HG02763 (cell line): ENCODE measurements at regions not wholly inside any gene's neighbourhood (a gene's known extent, or its start where the extent isn't known, plus 50 kb on each side); places are given as distances from the start of the nearest gene placed in this dataset.
"Not testable (repeated sequence)": the region's sequence is repeated elsewhere in the genome, so short reads cannot be mapped to it uniquely, and the experiment has no call there.

Experiments
- ATAC-seq: cut with Tn5 transposase; IDR thresholded peaks from one replicate; pipeline ENCODE4 v1.9.1; 2021; ENCODE audit warnings: mild to moderate bottlenecking, moderate library complexity; ENCODE audit not compliant: unreplicated experiment

DNA sequence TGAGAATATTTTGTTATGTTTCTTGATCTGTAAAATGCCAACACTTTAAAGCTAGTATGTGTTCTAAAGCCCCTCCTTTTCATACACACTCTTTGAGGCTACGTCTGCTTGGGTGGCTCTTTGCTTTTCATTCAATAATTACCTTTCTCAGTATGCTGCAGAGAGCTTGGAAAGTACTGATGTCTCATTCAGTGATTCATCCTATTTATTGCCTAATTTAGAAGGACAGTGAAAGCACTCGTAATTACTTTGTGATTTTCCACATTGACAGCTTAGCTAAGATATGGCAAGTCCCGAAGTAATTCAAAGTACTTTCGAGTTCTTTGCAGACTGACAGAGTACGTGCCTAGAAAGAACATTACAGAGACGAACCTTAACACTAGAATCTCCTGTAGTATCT, 57.2 kb downstream of the BMP15 start:
- ATAC-seq: no peak

DNA sequence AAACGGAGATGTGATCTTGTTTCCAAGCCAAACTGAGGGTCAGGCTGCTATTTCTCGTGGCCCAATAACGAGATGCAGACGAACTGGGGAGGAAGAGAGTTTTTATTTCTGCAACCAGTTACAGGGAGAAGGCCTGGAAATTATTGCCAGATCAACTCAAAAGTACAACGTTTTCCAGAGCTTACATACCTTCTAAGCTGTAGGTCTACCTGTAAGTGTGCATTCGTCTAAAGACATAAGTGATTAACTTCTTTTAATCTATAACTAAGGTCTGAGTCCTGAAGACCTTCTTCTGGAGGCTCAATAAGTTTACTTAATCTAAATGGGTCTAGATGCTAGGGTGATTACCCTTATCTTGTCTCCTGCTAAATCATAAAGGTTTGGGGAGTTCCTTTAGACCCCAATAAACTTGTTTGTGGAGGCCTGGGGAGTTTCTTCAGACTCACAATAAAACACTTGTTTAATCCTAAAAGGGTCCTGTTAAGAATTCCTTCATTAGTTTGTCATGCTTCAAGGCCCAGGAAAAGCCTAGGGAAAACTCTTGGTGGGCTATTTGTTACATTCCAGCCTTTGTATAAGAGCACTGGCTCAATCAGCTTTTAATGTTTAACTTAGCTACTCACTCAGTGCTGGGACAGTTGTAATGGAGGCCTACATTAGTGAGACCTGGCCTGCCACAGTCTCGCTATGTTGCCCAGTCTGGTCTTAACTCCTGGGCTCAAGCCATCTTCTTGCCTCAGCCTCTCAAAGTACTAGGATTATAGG, 58.5 kb downstream of the BMP15 start:
- not testable (repeated sequence) for ATAC-seq

- peak; percentile 67 for ATAC-seq
Measured at GRCh38 chrX:50971395-50971794, 60.9 kb downstream of the BMP15 start.

GRCh38 chrX:50973199-50973598, 62.7 kb downstream of the BMP15 start:
- no peak for ATAC-seq

GRCh38 chrX:50978920-50979682, 68.6 kb downstream of the BMP15 start:
- no peak for ATAC-seq

GRCh38 chrX:50980251-50980650, 69.7 kb downstream of the BMP15 start:
- no peak for ATAC-seq

- ATAC-seq: no peak
Measured at GRCh38 chrX:50988649-50989048, 78.1 kb downstream of the BMP15 start.

- ATAC-seq: no peak
Measured at GRCh38 chrX:50996930-50997329, 86.4 kb downstream of the BMP15 start.

DNA sequence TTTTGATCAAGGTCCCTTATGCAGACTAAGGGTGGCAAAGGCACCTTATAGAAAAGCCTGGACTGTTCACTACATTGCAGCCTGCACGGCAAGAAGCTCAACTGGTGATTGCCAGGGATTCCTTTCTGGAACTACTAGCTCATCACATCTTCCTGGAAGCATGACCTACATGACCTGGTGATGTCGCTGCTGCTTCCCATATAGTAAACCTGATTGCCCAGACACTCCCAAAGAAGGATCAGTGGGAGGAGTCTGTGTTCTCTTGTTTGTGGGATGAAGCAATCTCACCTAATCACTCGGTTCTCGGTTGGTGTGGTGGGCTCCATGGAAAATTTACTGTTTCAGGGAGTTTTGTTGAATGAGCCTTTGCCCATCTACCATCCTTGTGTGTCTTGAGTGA, 89.8 kb downstream of the BMP15 start:
- ATAC-seq: not testable (repeated sequence)

DNA sequence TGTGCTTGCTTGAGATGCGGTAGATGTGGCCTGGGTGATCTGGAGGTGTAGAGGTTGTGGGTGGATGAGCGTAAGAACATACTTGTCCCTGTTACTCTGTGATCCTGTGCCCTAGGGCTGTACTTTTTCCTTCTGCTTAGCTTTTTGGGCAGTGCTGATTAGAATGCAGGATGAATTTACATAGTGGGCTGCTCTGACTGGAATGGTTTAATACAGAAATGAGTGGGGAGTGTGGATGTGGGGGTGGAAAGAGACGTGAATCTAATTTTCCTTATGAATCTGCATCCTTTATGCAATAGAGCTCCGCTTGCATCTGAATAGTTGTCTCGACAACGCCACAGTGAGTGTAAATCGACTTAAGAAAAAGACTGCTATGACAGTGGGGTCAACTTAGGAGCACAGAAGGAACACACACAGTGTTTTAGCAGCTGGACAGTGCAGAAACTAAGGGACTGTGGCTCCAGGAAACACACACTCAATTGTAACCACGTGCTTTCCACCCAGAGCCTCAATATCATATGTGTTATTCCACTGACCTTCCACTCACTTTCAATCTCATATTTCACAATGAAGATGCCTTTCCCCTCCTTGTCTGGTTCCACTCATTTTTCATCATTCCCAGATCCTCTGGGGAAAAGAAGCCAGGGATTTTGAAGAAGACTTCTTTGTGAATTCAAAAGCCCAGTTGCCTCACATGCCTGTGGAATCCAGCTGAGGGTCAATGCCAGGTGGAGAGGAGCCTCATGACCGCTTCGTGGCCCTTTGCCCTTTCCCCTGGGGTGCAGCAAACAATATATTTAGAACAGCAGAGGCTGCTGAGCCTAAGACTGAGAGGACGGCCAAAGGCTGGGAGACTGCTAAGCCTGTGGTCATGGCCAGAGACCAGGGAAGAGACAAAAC, 91.4 kb downstream of the BMP15 start:
- ATAC-seq: not testable (repeated sequence)

DNA sequence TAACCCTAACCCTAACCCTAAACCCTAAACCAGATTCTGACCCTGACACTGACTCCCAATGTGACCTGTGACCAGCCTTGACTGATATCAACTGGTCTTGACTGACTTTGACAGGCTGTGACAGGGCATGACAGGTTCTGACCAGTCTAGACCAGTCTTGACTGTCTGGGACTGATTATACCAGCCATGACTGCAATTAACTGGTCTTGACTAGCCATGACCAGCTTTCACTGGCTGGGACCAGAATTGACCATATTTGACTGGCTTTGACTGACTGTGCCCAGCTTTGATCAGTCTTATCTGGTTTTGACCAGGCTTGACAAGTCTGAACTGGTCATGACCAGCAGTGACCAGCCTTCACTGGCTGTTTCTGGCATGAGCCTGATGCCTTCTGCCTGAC, 95.5 kb downstream of the BMP15 start:
- no peak for ATAC-seq

- ATAC-seq: peak; percentile 63
Measured at GRCh38 chrX:51024106-51024696, 113.7 kb downstream of the BMP15 start.

GRCh38 chrX:51026862-51027261, 116.3 kb downstream of the BMP15 start:
- ATAC-seq: no peak

DNA sequence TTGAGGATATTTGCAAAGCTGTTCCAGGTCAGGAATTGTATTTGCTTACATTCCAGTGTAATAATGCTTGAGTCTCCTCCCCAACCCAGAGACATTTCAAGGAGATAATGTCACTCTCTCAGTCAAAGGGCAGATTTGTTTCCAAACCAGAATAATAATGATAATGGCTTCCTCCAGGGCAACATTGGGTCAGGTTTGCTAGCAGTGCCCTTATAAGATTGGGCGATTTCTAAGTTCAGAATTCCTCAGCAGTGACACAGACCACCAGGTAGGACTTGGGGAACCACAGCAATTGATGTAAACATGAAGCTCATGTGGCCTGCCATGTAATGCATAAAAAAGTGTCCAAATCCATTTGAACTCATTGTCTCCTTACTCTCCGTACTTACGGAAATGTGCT, 125.2 kb downstream of the BMP15 start:
- ATAC-seq: no peak

GRCh38 chrX:51047950-51048349, 137.4 kb downstream of the BMP15 start:
- ATAC-seq: no peak

- ATAC-seq: no peak
Measured at GRCh38 chrX:51053741-51054140, 143.2 kb downstream of the BMP15 start.

DNA sequence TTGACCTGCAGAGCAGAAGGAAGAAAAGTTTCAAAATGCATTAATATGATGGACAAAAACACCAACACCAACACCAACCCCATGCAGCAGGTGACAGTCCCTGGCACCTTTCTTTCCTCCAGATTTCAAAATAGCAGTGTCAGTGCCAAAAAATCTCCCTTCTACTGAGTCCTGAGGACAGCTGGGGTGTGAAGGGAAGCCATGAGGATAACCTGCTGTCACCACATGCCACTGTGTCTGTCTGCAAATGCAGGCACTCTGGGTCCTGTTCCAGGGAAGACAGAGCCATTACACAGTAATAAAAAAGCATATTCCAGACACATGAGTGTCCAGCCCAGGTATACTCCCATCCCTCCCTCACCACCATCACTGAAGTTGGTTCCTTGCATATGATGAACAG, 187.5 kb downstream of the BMP15 start:
- ATAC-seq: no peak

- ATAC-seq: not testable (repeated sequence)
Measured at GRCh38 chrX:51119058-51119926, 208.8 kb downstream of the BMP15 start.

GRCh38 chrX:51125743-51126142, 206.9 kb upstream of the NUDT10 start:
- ATAC-seq: not testable (repeated sequence)
